LNCaP clone FGC (cell line): ENCODE measurements at regions not wholly inside any gene's neighbourhood (a gene's known extent, or its start where the extent isn't known, plus 50 kb on each side); places are given as distances from the start of the nearest gene placed in this dataset.

Experiments
- DNase-seq: peaks from one replicate; pipeline ENCODE4 v3.0.0-alpha.2; 2011; ENCODE audit warnings: low read depth
- H3K4me3 ChIP-seq: 2 replicates; pipeline ENCODE4 v1.5.1; 2011; ENCODE audit warnings: mild to moderate bottlenecking, low read depth, low read length, control low read depth
- CTCF ChIP-seq: IDR thresholded peaks from 2 replicates; pipeline ENCODE4 v1.5.1; 2012; ENCODE audit warnings: mild to moderate bottlenecking; ENCODE audit not compliant: control insufficient read depth, insufficient read depth; ENCODE audit errors: extremely low read depth

- TF ChIP-seq CTCF, result no peak
- H3K4me3 ChIP-seq, result no peak overlapping the region
- DNase-seq, result no peak
Observed at GRCh38 chr7:131097662-131098376, 229.9 kb upstream of the MKLN1 start.

GRCh38 chr7:131098527-131098926 lies 229.1 kb upstream of the MKLN1 start:
- TF ChIP-seq CTCF, result no peak
- no peak for DNase-seq
- no peak overlapping the region for H3K4me3 ChIP-seq

- H3K4me3 ChIP-seq, result no peak overlapping the region
- no peak for TF ChIP-seq CTCF
- DNase-seq, result no peak
Observed at GRCh38 chr7:131100357-131101054, 227.2 kb upstream of the MKLN1 start.

- H3K4me3 ChIP-seq, result no peak overlapping the region
- no peak for DNase-seq
- TF ChIP-seq CTCF, result no peak
Observed at GRCh38 chr7:131103997-131104396, 223.7 kb upstream of the MKLN1 start.

- H3K4me3 ChIP-seq, result no peak overlapping the region; the same call in 1 of the 2 replicates
- no peak for TF ChIP-seq CTCF
- no peak for DNase-seq
Observed at GRCh38 chr7:131104596-131105293, 222.9 kb upstream of the MKLN1 start.

GRCh38 chr7:131105294-131105798 lies 222.3 kb upstream of the MKLN1 start:
- DNase-seq, result no peak
- TF ChIP-seq CTCF, result no peak
- H3K4me3 ChIP-seq, result peak overlapping the region; percentile 48
